SH-SY5Y (cell line): ENCODE measurements at regions not wholly inside any gene's neighbourhood (a gene's known extent, or its start where the extent isn't known, plus 50 kb on each side); places are given as distances from the start of the nearest gene placed in this dataset.

Source experiments
- GATA2 ChIP-seq: IDR thresholded peaks from 2 replicates; pipeline ENCODE4 v1.6.1; 2011; ENCODE audit warnings: mild to moderate bottlenecking, low read depth, low read length
- GATA3 ChIP-seq: IDR thresholded peaks from 2 replicates; pipeline ENCODE4 v1.6.1; 2011; ENCODE audit warnings: low read depth, mild to moderate bottlenecking, low read length, moderate library complexity

DNA sequence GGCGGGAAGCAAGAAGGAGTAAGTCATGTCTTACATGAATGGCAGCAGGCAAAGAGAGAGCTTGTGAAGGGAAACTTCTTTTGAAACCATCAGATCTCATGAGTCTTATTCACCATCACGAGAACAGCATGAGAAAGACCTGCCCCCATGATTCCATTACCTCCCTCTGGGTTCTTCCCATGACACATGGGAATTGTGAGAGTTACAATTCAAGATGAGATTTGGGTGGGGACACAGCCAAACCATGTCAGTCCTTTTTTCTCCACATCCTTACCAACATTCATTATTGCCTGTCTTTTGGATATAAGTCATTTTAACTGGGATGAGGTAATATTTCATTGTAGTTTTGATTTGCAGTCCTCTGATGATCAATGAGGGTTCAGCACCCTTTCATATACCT lies 81.0 kb downstream of the DIRAS3 start:
- TF ChIP-seq GATA3, result no peak
- TF ChIP-seq GATA2, result no peak
